Activated CD4-positive, alpha-beta memory T cell treated with anti-CD3 and anti-CD28 coated beads, Interleukin-2, amount 10 ng/mL, durations not matched to agents 7 days and 5 days (primary cell): ENCODE measurements at regions not wholly inside any gene's neighbourhood (a gene's known extent, or its start where the extent isn't known, plus 50 kb on each side); places are given as distances from the start of the nearest gene placed in this dataset.
A peak's percentile ranks its signal among the peaks of the same experiment; 100 is the strongest.

Experiments
- CTCF ChIA-PET: fragments of 350-600 bp; sonication (Branson Sonifier 250); formaldehyde crosslinking; loops from one replicate; lab custom pipeline; 2021; ENCODE audit warnings: antibody characterized with exemption, inconsistent platforms; lab: Charles Lee
- POLR2A ChIA-PET: fragments of 350-600 bp; sonication (Branson Sonifier 250); formaldehyde crosslinking; loops from one replicate; lab custom pipeline; 2021; ENCODE audit warnings: antibody characterized with exemption; lab: Charles Lee
- DNase-seq: peaks from one replicate; pipeline ENCODE4 v3.0.0-alpha.2; 2020
- H3K27ac Mint-ChIP-seq: one replicate; pipeline ENCODE4 v1.8.0; 2021; ENCODE audit warnings: mild to moderate bottlenecking, mixed read lengths
- H3K27me3 Mint-ChIP-seq: one replicate; pipeline ENCODE4 v1.8.0; 2021; ENCODE audit warnings: mixed read lengths
- H3K36me3 Mint-ChIP-seq: one replicate; pipeline ENCODE4 v1.8.0; 2021; ENCODE audit warnings: low read depth, mixed read lengths
- H3K4me1 Mint-ChIP-seq: one replicate; pipeline ENCODE4 v1.8.0; 2021; ENCODE audit warnings: mixed read lengths
- H3K4me3 Mint-ChIP-seq: one replicate; pipeline ENCODE4 v1.8.0; 2021; ENCODE audit warnings: mild to moderate bottlenecking, mixed read lengths
- H3K9me3 Mint-ChIP-seq: one replicate; pipeline ENCODE4 v1.8.0; 2021; ENCODE audit warnings: mixed read lengths

DNA sequence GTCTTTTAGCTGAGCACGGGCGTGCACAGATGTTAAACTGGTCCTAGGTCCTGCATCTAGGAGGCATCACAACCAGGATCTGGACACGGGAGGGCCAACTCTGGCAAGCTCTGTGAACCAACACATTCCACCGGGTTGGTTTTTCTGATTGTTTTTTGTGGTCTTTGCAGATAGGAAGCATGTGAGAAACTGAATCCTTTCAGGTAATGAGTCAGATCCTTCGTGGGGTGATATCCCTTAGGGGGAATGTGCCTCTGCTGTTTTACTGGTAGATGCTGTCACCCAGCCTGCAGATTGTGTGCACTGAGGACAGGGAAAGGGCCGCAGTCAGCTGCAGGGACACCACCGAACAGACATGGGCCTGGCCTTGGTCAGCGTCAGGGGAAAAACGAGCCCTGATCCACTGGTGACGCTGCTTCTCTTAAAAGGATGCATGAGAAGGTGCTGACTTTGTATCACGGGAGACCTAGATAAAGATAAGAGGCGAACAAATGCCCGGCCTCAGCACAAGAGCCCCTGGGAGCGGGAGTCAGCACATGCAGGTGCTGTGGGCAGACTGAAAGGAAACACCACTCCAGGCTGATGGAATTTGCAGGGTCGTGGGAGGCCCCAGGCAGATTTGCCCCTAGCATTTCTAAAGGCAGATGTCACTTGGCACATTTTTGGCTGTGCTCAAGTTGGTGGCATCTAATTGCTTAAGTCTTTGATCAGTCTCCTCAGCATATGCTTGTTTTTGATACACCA lies 51.1 kb downstream of the DOP1B start:
- Mint-ChIP-seq H3K27ac (peak overlapping the region; percentile 7), H3K36me3 (peaks cover 33% of the 10 kb centered on the region), H3K9me3 (no peaks in the 10 kb centered on the region), H3K27me3 (no peaks in the 10 kb centered on the region), H3K4me3 (no peak overlapping the region), H3K4me1 (peaks cover 53% of the 10 kb centered on the region)
- ChIA-PET POLR2A (interaction anchor here (0.8 to 1.5 kb wide), 2 partner anchors 34 to 81 kb away, joined by 3 to 4 read pairs; no protein-coding TSS in a partner anchor), CTCF (interaction anchor here (0.7 to 1.3 kb wide), 3 partner anchors 18 to 105 kb away, joined by 3 to 5 read pairs (median 3); no protein-coding TSS in a partner anchor)
- no peak for DNase-seq

DNA sequence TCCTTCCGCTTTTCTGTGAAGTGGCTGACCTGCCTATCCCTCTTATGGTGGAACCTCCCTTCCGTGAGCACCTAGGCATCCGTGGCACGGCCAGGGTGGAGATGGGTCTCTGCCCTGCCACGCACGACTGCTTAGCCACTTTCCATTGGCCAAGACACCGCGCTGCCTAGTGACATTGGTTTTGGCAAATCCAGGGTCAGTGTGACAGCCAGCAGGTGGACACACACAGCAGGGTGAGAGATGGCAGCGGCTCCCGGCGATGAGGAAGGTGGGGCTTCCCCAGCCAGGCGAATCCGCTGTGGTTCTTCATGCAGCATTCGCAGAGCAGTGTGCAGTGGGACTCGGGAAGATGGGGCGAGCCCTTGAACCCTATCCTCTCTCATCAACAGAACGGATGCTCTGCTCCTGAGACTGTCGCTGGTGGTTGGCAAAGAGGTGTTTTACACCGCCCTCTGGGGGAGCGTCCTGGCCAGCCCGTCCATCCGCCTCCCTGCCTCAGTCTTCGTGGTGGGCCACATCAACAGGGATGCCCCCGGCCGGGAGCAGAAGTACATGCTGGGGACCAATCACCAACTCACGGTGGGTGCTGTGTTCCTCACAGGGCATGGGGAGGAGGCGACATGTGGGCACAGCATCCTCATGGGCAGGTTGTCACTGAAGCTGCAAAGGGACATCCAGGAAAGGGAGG lies 51.8 kb downstream of the DOP1B start:
- Mint-ChIP-seq H3K4me1 (peaks cover 46% of the 10 kb centered on the region), H3K27me3 (no peaks in the 10 kb centered on the region), H3K36me3 (peaks cover 27% of the 10 kb centered on the region), H3K9me3 (no peaks in the 10 kb centered on the region), H3K4me3 (no peak overlapping the region), H3K27ac (peak overlapping the region; percentile 18)
- CTCF ChIA-PET, result interaction anchor here (0.8 to 5.2 kb wide), 7 partner anchors 9 to 113 kb away, joined by 3 to 59 read pairs (median 5); partner anchors contain the start of gene DOP1B
- DNase-seq, result no peak
- POLR2A ChIA-PET, result interaction anchor here (0.6 to 0.8 kb wide), 2 partner anchors 54 to 80 kb away, joined by 3 read pairs; no protein-coding TSS in a partner anchor

DNA sequence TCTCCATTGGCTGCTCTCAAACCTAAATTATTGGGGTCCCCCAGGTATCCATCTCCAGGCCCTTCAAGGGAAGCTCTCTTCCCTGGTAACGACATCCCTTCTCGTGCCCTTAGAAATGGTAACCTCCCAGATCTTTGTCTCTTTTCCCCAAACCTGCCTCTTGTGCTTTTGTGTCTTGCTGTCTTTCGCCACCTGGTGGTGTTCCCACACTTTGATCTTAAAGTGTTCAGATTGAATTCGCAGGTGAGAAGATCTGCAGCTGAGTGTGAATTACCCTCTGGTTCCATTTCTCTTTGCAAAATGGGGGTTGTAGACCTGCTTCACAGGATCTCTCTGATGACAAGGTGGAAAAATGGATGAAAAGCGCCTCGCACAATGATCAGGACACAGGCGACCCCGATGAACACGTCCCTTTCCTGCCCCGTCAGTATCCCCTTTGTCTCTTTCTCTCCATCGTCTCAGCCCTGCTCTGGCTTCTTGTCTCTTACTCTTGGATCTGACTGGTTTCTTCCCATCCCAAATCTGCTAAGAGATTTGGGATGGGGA lies 53.1 kb downstream of the DOP1B start:
- ChIA-PET POLR2A (interaction anchor here (1.1 to 2.4 kb wide), 3 partner anchors 57 to 79 kb away, joined by 3 to 9 read pairs (median 9); no protein-coding TSS in a partner anchor), CTCF (interaction anchor here (0.6 to 5.2 kb wide), 17 partner anchors 11 to 112 kb away, joined by 3 to 59 read pairs (median 3); partner anchors contain the start of gene DOP1B)
- DNase-seq, result peak; percentile 68
- peaks cover 31% of the 10 kb centered on the region for H3K36me3 Mint-ChIP-seq
- no peaks in the 10 kb centered on the region for H3K9me3 Mint-ChIP-seq
- no peaks in the 10 kb centered on the region for H3K27me3 Mint-ChIP-seq
- H3K4me3 Mint-ChIP-seq, result no peak overlapping the region
- no peak overlapping the region for H3K27ac Mint-ChIP-seq
- peaks cover 37% of the 10 kb centered on the region for H3K4me1 Mint-ChIP-seq

DNA sequence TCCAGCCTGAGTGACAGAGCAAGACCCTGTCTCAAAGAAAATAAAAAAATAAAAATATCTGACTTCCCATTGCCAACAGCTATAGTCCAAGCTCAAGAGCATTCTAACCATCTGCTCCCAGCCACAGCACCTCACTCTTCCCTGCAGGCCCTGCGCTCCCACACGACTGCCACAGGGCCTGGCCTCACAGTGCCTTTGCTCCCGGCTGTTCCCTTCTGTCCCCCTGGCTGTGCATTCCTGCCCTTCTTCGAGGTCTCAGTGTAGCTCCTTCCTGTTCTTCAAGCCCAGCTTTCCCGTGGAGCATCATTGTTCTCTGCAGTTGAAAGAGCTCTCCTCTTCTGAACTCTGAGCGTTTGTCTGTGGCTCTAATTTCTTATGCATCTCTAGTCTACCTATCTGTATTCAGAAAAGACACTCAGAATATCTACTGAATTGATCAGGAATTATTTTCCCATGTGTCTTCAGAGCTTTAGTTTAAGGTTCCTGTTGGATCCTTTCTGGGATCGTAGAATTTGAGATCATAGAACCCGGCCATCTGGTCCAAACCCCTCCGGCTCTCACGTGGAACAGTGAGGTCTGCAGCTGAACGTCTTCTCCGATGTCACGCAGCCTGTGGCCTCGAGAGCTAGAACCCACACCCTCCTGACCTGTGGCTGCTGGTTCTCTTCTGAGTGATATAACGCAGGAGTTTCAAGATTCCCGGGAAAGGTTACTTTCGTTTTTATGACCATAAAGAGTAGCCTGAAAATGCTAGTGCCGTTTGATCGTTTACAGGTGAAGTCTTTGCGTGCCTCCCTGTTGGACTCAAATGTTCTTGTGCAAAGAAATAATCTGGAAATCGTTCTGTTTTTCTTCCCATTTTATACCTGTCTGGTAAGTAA lies 54.4 kb downstream of the DOP1B start:
- H3K27me3 Mint-ChIP-seq, result no peaks in the 10 kb centered on the region
- H3K4me3 Mint-ChIP-seq, result no peak overlapping the region
- ChIA-PET POLR2A (interaction anchor here (2.2 to 2.4 kb wide), 2 partner anchors 58 to 75 kb away, joined by 9 read pairs; no protein-coding TSS in a partner anchor), CTCF (interaction anchor here (0.8 to 5.2 kb wide), 10 partner anchors 12 to 73 kb away, joined by 3 to 59 read pairs (median 4); no protein-coding TSS in a partner anchor)
- no peaks in the 10 kb centered on the region for H3K9me3 Mint-ChIP-seq
- H3K36me3 Mint-ChIP-seq, result peaks cover 29% of the 10 kb centered on the region
- H3K4me1 Mint-ChIP-seq, result peaks cover 35% of the 10 kb centered on the region
- no peak overlapping the region for H3K27ac Mint-ChIP-seq
- no peak for DNase-seq

DNA sequence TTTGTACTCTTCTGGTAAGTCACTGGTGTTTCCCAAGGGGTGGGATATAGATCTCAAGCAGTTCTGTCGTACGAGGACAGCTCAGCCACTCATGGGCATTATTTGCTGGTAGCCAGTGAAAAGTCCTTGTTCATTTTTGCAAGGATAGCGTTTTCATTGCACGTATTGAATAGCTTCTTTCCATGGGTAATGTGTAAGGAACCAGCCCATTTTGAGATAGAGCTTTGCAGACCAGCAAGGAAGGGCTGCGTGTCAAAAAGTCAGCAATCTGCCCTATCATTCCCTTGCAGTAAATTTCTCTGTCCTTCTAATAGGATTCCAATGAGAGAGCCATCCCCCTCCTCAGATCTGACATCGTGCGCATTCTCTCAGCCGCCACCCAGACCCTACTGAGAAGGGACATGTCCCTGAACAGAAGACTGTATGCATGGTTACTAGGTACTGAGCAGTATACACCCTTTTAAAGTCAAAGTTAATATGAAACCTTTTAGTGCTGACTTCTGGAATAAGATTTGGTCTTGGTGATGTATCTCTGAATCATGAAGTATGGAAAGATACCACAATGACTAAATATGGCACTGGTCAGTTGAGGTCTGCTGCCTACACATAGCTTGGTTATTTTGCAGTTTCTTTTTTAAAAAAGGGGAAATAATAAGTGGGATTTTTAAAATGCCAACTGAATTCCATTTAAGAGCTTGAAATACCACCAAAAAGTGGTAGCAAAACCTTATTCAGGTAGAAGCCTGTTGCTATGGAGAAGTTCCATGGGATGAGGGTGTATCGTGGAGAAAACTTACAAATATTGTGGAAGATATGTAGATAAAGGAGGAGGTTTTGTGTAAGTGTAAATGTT lies 55.3 kb downstream of the DOP1B start:
- POLR2A ChIA-PET, result interaction anchor here (2.4 kb wide), 1 partner anchor 76 kb away, joined by 9 read pairs; no protein-coding TSS in a partner anchor

DNA sequence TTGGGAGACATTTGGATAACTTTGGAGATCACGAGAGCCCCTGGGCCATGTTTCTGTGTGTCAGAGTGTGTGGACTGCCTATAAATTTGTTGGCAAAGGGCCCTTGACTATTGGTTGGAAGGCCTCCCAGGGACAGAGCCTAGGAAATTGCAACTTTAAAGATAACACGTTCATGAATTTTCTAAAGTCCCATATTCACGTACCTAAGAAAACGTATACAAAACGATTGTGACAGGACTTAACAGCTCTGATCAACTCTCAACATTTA lies 55.8 kb downstream of the DOP1B start:
- ChIA-PET CTCF (interaction anchor here (5.0 to 5.2 kb wide), 2 partner anchors 60 to 70 kb away, joined by 51 to 59 read pairs; no protein-coding TSS in a partner anchor), POLR2A (no interaction called here)
- Mint-ChIP-seq H3K27ac (no peak overlapping the region), H3K4me3 (no peak overlapping the region), H3K27me3 (no peaks in the 10 kb centered on the region), H3K4me1 (peaks cover 29% of the 10 kb centered on the region), H3K9me3 (no peaks in the 10 kb centered on the region), H3K36me3 (peaks cover 37% of the 10 kb centered on the region)
- DNase-seq, result no peak

More for the DNA sequence above, 55.3 kb downstream of the DOP1B start:
- Mint-ChIP-seq H3K4me1 (peaks cover 31% of the 10 kb centered on the region), H3K27ac (no peak overlapping the region), H3K9me3 (no peaks in the 10 kb centered on the region), H3K36me3 (peaks cover 33% of the 10 kb centered on the region), H3K27me3 (no peaks in the 10 kb centered on the region), H3K4me3 (no peak overlapping the region)
- CTCF ChIA-PET, result interaction anchor here (1.1 to 5.2 kb wide), 4 partner anchors 38 to 74 kb away, joined by 4 to 59 read pairs (median 34); no protein-coding TSS in a partner anchor
- DNase-seq, result no peak

DNA sequence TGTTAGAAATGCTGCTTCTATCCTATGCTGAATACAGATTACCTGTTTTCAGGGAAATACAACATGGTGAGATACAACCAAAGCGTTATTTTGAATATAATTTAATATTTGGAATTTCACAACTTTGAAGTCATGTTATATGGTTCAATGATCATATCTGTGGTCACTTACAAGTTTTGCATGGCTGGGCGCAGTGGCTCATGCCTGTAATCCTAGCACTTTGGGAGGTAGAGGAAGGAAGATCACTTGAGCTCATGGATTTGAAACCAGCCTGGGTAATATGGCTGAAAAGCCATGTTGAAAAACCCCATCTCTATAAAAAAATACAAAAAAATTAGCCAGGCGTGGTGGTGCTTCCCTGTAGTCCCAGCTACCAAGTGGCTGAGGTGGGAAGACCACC lies 57.9 kb downstream of the DOP1B start:
- no peaks in the 10 kb centered on the region for H3K27me3 Mint-ChIP-seq
- no peaks in the 10 kb centered on the region for H3K9me3 Mint-ChIP-seq
- CTCF ChIA-PET, result interaction anchor here (1.3 kb wide), 1 partner anchor 74 kb away, joined by 3 read pairs; no protein-coding TSS in a partner anchor

DNA sequence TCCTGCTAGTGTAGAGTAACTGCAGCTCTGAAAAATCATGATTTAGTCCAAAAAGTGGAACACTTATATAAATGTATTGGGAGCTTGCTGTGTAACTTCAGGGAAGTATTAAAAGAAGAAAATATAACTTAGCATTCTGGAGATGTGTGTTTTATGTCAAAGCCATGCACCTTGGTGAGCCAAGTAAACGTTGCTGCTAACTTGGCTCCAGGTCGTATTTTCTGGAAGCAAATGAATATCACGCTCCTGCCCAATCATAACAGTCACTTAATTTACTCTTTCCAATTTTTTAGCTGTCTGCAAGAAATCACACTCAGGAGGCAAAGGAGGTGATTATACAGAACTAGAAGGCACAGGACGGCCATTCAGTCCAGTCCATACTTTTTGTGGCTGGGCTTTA lies 61.1 kb downstream of the DOP1B start:
- Mint-ChIP-seq H3K4me1 (no peaks in the 10 kb centered on the region), H3K27me3 (no peaks in the 10 kb centered on the region), H3K9me3 (no peaks in the 10 kb centered on the region), H3K36me3 (peaks cover 30% of the 10 kb centered on the region), H3K27ac (no peak overlapping the region), H3K4me3 (no peak overlapping the region)
- POLR2A ChIA-PET, result interaction anchor here (1.4 kb wide), 1 partner anchor 82 kb away, joined by 4 read pairs; no protein-coding TSS in a partner anchor
- DNase-seq, result no peak
- CTCF ChIA-PET, result interaction anchor here (0.5 kb wide), 1 partner anchor 26 kb away, joined by 4 read pairs; no protein-coding TSS in a partner anchor

More for the DNA sequence above, 57.9 kb downstream of the DOP1B start:
- H3K27ac Mint-ChIP-seq, result no peak overlapping the region
- POLR2A ChIA-PET, result no interaction called here
- H3K4me1 Mint-ChIP-seq, result peaks cover 14% of the 10 kb centered on the region
- no peak for DNase-seq
- H3K4me3 Mint-ChIP-seq, result no peak overlapping the region
- H3K36me3 Mint-ChIP-seq, result peaks cover 41% of the 10 kb centered on the region

DNA sequence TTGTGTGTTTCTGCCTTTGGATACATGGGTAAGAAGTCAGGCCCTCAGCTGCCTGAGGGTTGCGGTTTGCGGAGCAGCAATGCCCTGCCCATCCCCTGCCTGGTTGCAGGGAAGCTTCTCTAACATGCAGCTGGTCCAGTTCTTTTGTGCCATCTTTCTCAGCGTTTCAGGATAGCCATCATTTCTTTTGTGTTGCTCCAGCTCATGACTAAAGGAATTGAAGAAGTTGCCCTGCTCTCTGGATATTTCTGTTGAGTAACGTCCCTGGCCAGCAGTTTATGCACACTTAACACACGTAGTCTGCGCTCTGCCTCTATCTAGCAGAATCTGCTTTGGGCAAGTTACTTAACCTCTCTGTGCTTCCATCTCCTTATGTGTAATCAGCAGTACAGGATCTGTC lies 62.1 kb downstream of the DOP1B start:
- Mint-ChIP-seq H3K27ac (no peak overlapping the region), H3K9me3 (no peaks in the 10 kb centered on the region), H3K4me1 (no peaks in the 10 kb centered on the region), H3K36me3 (peaks cover 33% of the 10 kb centered on the region), H3K27me3 (no peaks in the 10 kb centered on the region), H3K4me3 (no peak overlapping the region)
- DNase-seq, result no peak
- ChIA-PET CTCF (interaction anchor here (0.6 kb wide), 1 partner anchor 80 kb away, joined by 5 read pairs; no protein-coding TSS in a partner anchor), POLR2A (interaction anchor here (1.4 kb wide), 1 partner anchor 83 kb away, joined by 4 read pairs; no protein-coding TSS in a partner anchor)

DNA sequence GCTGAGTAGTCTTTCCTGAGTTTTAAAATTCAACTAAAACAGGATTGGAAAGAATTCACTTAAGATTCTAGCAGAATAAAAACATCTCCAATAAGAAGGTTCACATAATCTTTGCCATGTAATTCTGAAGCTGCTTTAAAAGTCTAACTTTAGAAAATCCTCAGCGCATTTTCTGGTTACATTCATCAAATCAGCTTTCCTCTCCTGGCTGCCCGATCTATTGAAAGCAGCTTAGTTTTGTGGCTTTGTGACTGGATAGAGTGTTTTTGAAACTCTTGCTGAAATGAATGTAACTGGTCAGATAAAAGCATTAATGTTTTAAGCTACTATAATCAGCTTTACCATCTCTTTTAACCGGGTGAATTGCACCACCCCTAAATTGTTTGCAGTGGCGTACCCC lies 66.8 kb downstream of the DOP1B start:
- H3K4me3 Mint-ChIP-seq, result no peak overlapping the region
- no peaks in the 10 kb centered on the region for H3K9me3 Mint-ChIP-seq
- ChIA-PET CTCF (interaction anchor here (0.5 to 1.8 kb wide), 2 partner anchors 14 to 49 kb away, joined by 4 to 6 read pairs; no protein-coding TSS in a partner anchor), POLR2A (interaction anchor here (1.5 kb wide), 1 partner anchor 88 kb away, joined by 4 read pairs; no protein-coding TSS in a partner anchor)
- H3K27me3 Mint-ChIP-seq, result no peaks in the 10 kb centered on the region
- no peak overlapping the region for H3K27ac Mint-ChIP-seq
- H3K4me1 Mint-ChIP-seq, result no peaks in the 10 kb centered on the region
- peaks cover 20% of the 10 kb centered on the region for H3K36me3 Mint-ChIP-seq
- no peak for DNase-seq

DNA sequence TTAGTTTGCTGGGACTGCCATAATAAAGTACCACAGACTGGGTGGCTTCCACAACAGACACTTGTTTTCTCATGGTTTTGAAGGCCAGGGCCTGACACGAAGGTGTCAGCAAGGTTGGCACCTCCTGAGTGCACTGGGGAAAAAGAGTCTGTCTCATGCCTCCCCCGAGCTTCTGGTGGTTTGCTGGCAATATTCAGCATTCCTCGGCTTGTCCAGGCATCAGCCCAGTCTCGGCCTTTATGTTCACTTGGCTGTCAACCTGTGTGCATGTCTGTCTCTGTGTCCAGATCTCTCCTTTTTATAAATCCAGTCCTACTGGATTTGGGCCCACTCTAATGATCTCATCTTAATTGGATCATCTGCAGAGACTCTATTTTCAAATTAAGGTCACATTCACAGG lies 72.6 kb downstream of the DOP1B start:
- Mint-ChIP-seq H3K4me1 (peaks cover 8% of the 10 kb centered on the region), H3K27ac (no peak overlapping the region), H3K27me3 (no peaks in the 10 kb centered on the region), H3K4me3 (no peak overlapping the region), H3K36me3 (peaks cover 28% of the 10 kb centered on the region), H3K9me3 (no peaks in the 10 kb centered on the region)
- ChIA-PET POLR2A (no interaction called here), CTCF (no interaction called here)
- DNase-seq, result no peak
